WTC11 (cell line): ENCODE measurements at regions not wholly inside any gene's neighbourhood (a gene's known extent, or its start where the extent isn't known, plus 50 kb on each side); places are given as distances from the start of the nearest gene placed in this dataset.

Experiments used
- ATAC-seq: fragments of 200-7000 bp; cut with Tn5 transposase; 2 replicates; pipeline ENCODE4 v1.10.0; 2021; ENCODE audit warnings: mild to moderate bottlenecking, moderate library complexity
- CTCF ChIA-PET: fragments of 300-600 bp; sonication (Branson Sonifier 250); formaldehyde crosslinking; loops from one replicate; lab custom pipeline; 2021; ENCODE audit warnings: antibody characterized with exemption; lab: Charles Lee
- POLR2A ChIA-PET: fragments of 350-600 bp; sonication (Branson Sonifier 250); formaldehyde crosslinking; loops from one replicate; lab custom pipeline; 2021; ENCODE audit warnings: antibody characterized with exemption; lab: Charles Lee
- DNase-seq: peaks from one replicate; pipeline ENCODE4 v3.0.0; 2021; ENCODE audit warnings: low spot score
- H3K27ac Mint-ChIP-seq: 2 replicates; pipeline ENCODE4 v1.8.0; 2021; ENCODE audit warnings: mixed read lengths
- H3K27me3 Mint-ChIP-seq: 2 replicates; pipeline ENCODE4 v1.8.0; 2021; ENCODE audit warnings: low read depth, mild to moderate bottlenecking, moderate library complexity, mixed read lengths
- H3K36me3 Mint-ChIP-seq: 2 replicates; pipeline ENCODE4 v1.8.0; 2021; ENCODE audit warnings: mixed read lengths
- H3K4me1 Mint-ChIP-seq: 2 replicates; pipeline ENCODE4 v1.8.0; 2022; ENCODE audit warnings: mixed read lengths
- H3K4me3 Mint-ChIP-seq: 2 replicates; pipeline ENCODE4 v1.8.0; 2021; ENCODE audit warnings: mild to moderate bottlenecking, moderate library complexity, mixed read lengths
- H3K9me3 Mint-ChIP-seq: 2 replicates; pipeline ENCODE4 v1.8.0; 2021; ENCODE audit warnings: mixed read lengths
- ETV6 ChIP-seq: sonication (generic); formaldehyde crosslinking; IDR thresholded peaks from 2 replicates; pipeline ENCODE4 v1.8.1; 2022; ENCODE audit warnings: mild to moderate bottlenecking, missing genetic modification reagents
- FOXJ3 ChIP-seq: sonication (generic); formaldehyde crosslinking; IDR thresholded peaks from 2 replicates; pipeline ENCODE4 v1.9.0; 2021; ENCODE audit warnings: missing genetic modification reagents, mild to moderate bottlenecking, borderline replicate concordance
- FOXP1 ChIP-seq: sonication (generic); formaldehyde crosslinking; IDR thresholded peaks from 2 replicates; pipeline ENCODE4 v1.8.0; 2022; ENCODE audit warnings: missing genetic modification reagents, mild to moderate bottlenecking, moderate library complexity, borderline replicate concordance
- GRHL2 ChIP-seq: fragments of 250-450 bp; sonication (Bioruptor Pico); IDR thresholded peaks from 2 replicates; pipeline ENCODE4 v1.8.0; 2022; ENCODE audit warnings: mild to moderate bottlenecking, moderate library complexity; ENCODE audit not compliant: insufficient replicate concordance, severe bottlenecking
- JAZF1 ChIP-seq: fragments of 250-450 bp; sonication (Bioruptor Pico); IDR thresholded peaks from 2 replicates; pipeline ENCODE4 v1.9.0; 2021; ENCODE audit warnings: moderate library complexity, mild to moderate bottlenecking, inconsistent platforms
- MYBL2 ChIP-seq: sonication (generic); formaldehyde crosslinking; IDR thresholded peaks from 2 replicates; pipeline ENCODE4 v1.8.1; 2023; ENCODE audit warnings: mild to moderate bottlenecking, moderate library complexity, missing genetic modification reagents
- NFYB ChIP-seq: sonication (generic); formaldehyde crosslinking; conservative IDR thresholded peaks from 2 replicates; pipeline ENCODE4 v1.8.0; 2022; ENCODE audit warnings: low read depth, missing genetic modification reagents
- RORB ChIP-seq: fragments of 250-450 bp; sonication (Bioruptor Pico); IDR thresholded peaks from 2 replicates; pipeline ENCODE4 v1.9.0; 2021; ENCODE audit warnings: mild to moderate bottlenecking
- SOX15 ChIP-seq: fragments of 250-450 bp; sonication (Bioruptor Pico); IDR thresholded peaks from 2 replicates; pipeline ENCODE4 v1.9.0; 2021; ENCODE audit warnings: mild to moderate bottlenecking
- ZNF121 ChIP-seq: sonication (generic); formaldehyde crosslinking; IDR thresholded peaks from 2 replicates; pipeline ENCODE4 v1.8.0; 2023; ENCODE audit warnings: missing genetic modification reagents
- ZNF219 ChIP-seq: sonication (generic); formaldehyde crosslinking; IDR thresholded peaks from 2 replicates; pipeline ENCODE4 v1.8.0; 2023; ENCODE audit warnings: missing genetic modification reagents, mild to moderate bottlenecking, borderline replicate concordance
- TF ChIP-seq, protein P1 (sequence below): sonication (generic); formaldehyde crosslinking; IDR thresholded peaks from 2 replicates; pipeline ENCODE4 v1.8.1; 2022; ENCODE audit warnings: low read depth, missing genetic modification reagents, borderline replicate concordance
- TF ChIP-seq, protein P2 (sequence below): sonication (generic); formaldehyde crosslinking; IDR thresholded peaks from 2 replicates; pipeline ENCODE4 v1.8.0; 2022; ENCODE audit warnings: mild to moderate bottlenecking, missing genetic modification reagents
- TF ChIP-seq, protein P3 (sequence below): sonication (generic); formaldehyde crosslinking; IDR thresholded peaks from 2 replicates; pipeline ENCODE4 v1.8.1; 2023; ENCODE audit warnings: mild to moderate bottlenecking, missing genetic modification reagents, borderline replicate concordance
- TF ChIP-seq, protein P4 (sequence below): sonication (generic); formaldehyde crosslinking; IDR thresholded peaks from 2 replicates; pipeline ENCODE4 v1.8.0; 2022; ENCODE audit warnings: mild to moderate bottlenecking, missing genetic modification reagents
- TF ChIP-seq, protein P5 (sequence below): sonication (generic); formaldehyde crosslinking; IDR thresholded peaks from 2 replicates; pipeline ENCODE4 v1.8.1; 2023; ENCODE audit warnings: mild to moderate bottlenecking, missing genetic modification reagents, moderate library complexity
- TF ChIP-seq, protein P6 (sequence below): sonication (generic); formaldehyde crosslinking; IDR thresholded peaks from 2 replicates; pipeline ENCODE4 v1.8.1; 2022; ENCODE audit warnings: low read depth, mild to moderate bottlenecking, moderate library complexity, missing genetic modification reagents, borderline replicate concordance
- TF ChIP-seq, protein P7 (sequence below): fragments of 250-450 bp; sonication (Bioruptor Pico); IDR thresholded peaks from 2 replicates; pipeline ENCODE4 v1.8.0; 2021; ENCODE audit warnings: mild to moderate bottlenecking
- TF ChIP-seq, protein P8 (sequence below): sonication (generic); formaldehyde crosslinking; IDR thresholded peaks from 2 replicates; pipeline ENCODE4 v1.8.0; 2023; ENCODE audit warnings: missing genetic modification reagents, mild to moderate bottlenecking, borderline replicate concordance
- TF ChIP-seq, protein P9 (sequence below): sonication (generic); formaldehyde crosslinking; IDR thresholded peaks from 2 replicates; pipeline ENCODE4 v1.8.1; 2023; ENCODE audit warnings: mild to moderate bottlenecking, missing genetic modification reagents, moderate library complexity

DNA sequence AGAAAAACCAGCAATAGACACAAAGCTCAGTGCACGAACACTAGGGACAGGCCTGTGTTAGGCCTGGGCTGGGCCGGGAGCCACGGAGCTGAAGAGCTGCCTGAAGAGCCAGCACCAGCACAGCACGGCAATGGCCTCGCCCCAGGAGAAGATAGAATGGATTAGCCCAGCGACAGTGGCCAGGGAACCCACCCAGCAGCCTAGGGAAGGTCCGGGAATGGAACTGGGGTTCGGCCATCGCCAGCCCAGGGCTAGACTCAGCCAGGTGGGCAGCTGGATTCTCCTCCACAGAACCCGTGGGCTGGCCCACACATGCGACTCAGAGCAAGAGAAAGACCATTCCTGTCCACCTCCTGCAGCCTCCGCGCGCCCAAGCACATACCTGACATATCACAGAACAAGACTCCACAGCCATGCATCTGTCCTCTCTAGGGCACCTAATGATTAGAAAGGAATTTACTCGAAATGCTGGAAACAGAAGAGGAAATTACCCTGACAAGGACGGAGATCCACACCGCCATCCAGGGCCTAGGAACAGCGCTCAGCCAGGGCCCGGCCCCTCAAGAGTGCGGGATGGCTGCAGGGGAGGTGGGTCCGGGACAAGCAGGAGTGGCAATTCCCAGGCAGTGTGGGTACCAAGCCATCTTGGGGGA, 82.8 kb downstream of the TMEM18 start (continued):
- TF ChIP-seq, protein P1, sequence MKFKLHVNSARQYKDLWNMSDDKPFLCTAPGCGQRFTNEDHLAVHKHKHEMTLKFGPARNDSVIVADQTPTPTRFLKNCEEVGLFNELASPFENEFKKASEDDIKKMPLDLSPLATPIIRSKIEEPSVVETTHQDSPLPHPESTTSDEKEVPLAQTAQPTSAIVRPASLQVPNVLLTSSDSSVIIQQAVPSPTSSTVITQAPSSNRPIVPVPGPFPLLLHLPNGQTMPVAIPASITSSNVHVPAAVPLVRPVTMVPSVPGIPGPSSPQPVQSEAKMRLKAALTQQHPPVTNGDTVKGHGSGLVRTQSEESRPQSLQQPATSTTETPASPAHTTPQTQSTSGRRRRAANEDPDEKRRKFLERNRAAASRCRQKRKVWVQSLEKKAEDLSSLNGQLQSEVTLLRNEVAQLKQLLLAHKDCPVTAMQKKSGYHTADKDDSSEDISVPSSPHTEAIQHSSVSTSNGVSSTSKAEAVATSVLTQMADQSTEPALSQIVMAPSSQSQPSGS (CRISPR knock-in tag), result no peak
- no peak for TF ChIP-seq SOX15 (CRISPR knock-in tag)
- no peak for TF ChIP-seq ZNF219 (CRISPR knock-in tag)
- TF ChIP-seq, protein P2, sequence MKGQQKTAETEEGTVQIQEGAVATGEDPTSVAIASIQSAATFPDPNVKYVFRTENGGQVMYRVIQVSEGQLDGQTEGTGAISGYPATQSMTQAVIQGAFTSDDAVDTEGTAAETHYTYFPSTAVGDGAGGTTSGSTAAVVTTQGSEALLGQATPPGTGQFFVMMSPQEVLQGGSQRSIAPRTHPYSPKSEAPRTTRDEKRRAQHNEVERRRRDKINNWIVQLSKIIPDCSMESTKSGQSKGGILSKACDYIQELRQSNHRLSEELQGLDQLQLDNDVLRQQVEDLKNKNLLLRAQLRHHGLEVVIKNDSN, result no peak
- no peak for TF ChIP-seq NFYB
- TF ChIP-seq FOXJ3 (CRISPR knock-in tag), result no peak
- TF ChIP-seq, protein P3, sequence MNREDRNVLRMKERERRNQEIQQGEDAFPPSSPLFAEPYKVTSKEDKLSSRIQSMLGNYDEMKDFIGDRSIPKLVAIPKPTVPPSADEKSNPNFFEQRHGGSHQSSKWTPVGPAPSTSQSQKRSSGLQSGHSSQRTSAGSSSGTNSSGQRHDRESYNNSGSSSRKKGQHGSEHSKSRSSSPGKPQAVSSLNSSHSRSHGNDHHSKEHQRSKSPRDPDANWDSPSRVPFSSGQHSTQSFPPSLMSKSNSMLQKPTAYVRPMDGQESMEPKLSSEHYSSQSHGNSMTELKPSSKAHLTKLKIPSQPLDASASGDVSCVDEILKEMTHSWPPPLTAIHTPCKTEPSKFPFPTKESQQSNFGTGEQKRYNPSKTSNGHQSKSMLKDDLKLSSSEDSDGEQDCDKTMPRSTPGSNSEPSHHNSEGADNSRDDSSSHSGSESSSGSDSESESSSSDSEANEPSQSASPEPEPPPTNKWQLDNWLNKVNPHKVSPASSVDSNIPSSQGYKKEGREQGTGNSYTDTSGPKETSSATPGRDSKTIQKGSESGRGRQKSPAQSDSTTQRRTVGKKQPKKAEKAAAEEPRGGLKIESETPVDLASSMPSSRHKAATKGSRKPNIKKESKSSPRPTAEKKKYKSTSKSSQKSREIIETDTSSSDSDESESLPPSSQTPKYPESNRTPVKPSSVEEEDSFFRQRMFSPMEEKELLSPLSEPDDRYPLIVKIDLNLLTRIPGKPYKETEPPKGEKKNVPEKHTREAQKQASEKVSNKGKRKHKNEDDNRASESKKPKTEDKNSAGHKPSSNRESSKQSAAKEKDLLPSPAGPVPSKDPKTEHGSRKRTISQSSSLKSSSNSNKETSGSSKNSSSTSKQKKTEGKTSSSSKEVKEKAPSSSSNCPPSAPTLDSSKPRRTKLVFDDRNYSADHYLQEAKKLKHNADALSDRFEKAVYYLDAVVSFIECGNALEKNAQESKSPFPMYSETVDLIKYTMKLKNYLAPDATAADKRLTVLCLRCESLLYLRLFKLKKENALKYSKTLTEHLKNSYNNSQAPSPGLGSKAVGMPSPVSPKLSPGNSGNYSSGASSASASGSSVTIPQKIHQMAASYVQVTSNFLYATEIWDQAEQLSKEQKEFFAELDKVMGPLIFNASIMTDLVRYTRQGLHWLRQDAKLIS (CRISPR knock-in tag), result no peak

DNA sequence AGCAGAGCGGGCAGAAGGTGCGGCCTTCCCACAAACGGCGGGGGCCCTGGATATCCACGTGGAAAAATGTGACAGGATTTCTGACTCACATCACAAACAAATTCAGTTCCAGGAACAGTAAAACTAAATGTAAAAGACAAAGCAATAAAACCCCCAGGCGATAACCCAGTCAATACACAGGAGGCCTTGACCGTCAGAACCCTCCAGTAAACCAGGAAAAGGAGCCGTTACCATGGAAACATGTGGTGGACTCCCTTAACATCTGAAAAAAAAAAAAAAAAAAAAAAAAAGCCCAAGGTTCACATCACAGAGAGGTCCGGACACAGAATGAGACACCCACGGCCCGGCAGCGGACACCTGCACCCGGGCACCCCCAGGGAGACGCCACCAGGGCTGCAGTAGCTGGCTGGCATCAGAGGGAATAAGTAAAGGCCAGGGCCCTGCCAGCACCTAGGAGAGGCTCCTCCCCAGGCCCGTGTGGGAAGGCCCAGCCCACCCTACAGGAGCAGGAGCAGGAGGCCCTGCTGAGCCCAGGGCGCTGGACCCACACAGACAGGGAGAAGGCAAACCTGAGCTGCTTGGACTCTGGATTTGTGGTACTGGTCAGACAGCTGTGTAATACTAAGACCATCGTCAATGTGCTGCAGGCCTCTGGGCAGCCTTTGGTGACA, 83.7 kb downstream of the TMEM18 start:
- Mint-ChIP-seq H3K27ac (no peak overlapping the region), H3K4me3 (no peak overlapping the region), H3K4me1 (peaks cover 13% of the 10 kb centered on the region), H3K36me3 (no peaks in the 10 kb centered on the region), H3K27me3 (no peaks in the 10 kb centered on the region), H3K9me3 (peaks cover 5% of the 10 kb centered on the region)
- ATAC-seq, result no peak
- ChIA-PET POLR2A (no interaction called here), CTCF (no interaction called here)
- no peak for DNase-seq
- TF ChIP-seq GRHL2 (CRISPR knock-in tag) (no peak), MYBL2 (CRISPR knock-in tag) (no peak), RORB (no peak), FOXP1 (CRISPR knock-in tag) (no peak), ETV6 (CRISPR knock-in tag) (no peak), NFYB (no peak), JAZF1 (CRISPR knock-in tag) (no peak), ZNF121 (CRISPR knock-in tag) (no peak)
- TF ChIP-seq, protein P4, sequence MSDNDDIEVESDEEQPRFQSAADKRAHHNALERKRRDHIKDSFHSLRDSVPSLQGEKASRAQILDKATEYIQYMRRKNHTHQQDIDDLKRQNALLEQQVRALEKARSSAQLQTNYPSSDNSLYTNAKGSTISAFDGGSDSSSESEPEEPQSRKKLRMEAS (CRISPR knock-in tag), result no peak
- TF ChIP-seq, protein P5, sequence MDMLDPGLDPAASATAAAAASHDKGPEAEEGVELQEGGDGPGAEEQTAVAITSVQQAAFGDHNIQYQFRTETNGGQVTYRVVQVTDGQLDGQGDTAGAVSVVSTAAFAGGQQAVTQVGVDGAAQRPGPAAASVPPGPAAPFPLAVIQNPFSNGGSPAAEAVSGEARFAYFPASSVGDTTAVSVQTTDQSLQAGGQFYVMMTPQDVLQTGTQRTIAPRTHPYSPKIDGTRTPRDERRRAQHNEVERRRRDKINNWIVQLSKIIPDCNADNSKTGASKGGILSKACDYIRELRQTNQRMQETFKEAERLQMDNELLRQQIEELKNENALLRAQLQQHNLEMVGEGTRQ (CRISPR knock-in tag), result no peak
- TF ChIP-seq, protein P6, sequence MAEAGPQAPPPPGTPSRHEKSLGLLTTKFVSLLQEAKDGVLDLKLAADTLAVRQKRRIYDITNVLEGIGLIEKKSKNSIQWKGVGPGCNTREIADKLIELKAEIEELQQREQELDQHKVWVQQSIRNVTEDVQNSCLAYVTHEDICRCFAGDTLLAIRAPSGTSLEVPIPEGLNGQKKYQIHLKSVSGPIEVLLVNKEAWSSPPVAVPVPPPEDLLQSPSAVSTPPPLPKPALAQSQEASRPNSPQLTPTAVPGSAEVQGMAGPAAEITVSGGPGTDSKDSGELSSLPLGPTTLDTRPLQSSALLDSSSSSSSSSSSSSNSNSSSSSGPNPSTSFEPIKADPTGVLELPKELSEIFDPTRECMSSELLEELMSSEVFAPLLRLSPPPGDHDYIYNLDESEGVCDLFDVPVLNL (CRISPR knock-in tag), result no peak
- TF ChIP-seq, protein P7, sequence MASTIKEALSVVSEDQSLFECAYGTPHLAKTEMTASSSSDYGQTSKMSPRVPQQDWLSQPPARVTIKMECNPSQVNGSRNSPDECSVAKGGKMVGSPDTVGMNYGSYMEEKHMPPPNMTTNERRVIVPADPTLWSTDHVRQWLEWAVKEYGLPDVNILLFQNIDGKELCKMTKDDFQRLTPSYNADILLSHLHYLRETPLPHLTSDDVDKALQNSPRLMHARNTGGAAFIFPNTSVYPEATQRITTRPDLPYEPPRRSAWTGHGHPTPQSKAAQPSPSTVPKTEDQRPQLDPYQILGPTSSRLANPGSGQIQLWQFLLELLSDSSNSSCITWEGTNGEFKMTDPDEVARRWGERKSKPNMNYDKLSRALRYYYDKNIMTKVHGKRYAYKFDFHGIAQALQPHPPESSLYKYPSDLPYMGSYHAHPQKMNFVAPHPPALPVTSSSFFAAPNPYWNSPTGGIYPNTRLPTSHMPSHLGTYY (CRISPR knock-in tag), result no peak
- TF ChIP-seq, protein P8, sequence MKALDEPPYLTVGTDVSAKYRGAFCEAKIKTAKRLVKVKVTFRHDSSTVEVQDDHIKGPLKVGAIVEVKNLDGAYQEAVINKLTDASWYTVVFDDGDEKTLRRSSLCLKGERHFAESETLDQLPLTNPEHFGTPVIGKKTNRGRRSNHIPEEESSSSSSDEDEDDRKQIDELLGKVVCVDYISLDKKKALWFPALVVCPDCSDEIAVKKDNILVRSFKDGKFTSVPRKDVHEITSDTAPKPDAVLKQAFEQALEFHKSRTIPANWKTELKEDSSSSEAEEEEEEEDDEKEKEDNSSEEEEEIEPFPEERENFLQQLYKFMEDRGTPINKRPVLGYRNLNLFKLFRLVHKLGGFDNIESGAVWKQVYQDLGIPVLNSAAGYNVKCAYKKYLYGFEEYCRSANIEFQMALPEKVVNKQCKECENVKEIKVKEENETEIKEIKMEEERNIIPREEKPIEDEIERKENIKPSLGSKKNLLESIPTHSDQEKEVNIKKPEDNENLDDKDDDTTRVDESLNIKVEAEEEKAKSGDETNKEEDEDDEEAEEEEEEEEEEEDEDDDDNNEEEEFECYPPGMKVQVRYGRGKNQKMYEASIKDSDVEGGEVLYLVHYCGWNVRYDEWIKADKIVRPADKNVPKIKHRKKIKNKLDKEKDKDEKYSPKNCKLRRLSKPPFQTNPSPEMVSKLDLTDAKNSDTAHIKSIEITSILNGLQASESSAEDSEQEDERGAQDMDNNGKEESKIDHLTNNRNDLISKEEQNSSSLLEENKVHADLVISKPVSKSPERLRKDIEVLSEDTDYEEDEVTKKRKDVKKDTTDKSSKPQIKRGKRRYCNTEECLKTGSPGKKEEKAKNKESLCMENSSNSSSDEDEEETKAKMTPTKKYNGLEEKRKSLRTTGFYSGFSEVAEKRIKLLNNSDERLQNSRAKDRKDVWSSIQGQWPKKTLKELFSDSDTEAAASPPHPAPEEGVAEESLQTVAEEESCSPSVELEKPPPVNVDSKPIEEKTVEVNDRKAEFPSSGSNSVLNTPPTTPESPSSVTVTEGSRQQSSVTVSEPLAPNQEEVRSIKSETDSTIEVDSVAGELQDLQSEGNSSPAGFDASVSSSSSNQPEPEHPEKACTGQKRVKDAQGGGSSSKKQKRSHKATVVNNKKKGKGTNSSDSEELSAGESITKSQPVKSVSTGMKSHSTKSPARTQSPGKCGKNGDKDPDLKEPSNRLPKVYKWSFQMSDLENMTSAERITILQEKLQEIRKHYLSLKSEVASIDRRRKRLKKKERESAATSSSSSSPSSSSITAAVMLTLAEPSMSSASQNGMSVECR, result no peak
- TF ChIP-seq, protein P9, sequence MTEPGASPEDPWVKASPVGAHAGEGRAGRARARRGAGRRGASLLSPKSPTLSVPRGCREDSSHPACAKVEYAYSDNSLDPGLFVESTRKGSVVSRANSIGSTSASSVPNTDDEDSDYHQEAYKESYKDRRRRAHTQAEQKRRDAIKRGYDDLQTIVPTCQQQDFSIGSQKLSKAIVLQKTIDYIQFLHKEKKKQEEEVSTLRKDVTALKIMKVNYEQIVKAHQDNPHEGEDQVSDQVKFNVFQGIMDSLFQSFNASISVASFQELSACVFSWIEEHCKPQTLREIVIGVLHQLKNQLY (CRISPR knock-in tag), result no peak
